ENCODE measurements at regions not wholly inside any gene's neighbourhood (a gene's known extent, or its start where the extent isn't known, plus 50 kb on each side); places are given as distances from the start of the nearest gene placed in this dataset.
"Not testable (repeated sequence)": the region's sequence is repeated elsewhere in the genome, so short reads cannot be mapped to it uniquely, and the experiment has no call there.

GRCh38 chr11:130677486-130678153 is 229.2 kb downstream of the ADAMTS15 start:
- no peak for DNase-seq

DNA sequence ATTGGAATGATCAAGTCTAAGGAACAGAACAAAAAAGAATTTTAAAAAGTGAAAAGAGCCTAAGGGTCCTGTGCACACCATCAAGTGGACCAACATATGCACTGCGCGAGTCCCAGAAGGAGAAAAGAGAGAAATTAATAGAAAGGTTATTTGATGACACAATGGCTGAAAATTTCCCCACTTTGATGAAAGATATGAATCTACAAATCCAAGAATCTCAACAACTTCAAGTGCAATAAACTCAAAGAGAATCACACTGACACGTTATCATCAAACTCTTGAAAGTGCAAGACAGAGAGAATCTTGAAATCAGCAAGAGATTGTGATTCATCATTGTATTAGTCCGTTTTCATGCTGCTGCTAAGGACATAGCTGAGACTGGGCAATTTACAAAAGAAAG is 230.8 kb downstream of the ADAMTS15 start:
- DNase-seq: no peak

- not testable (repeated sequence) for DNase-seq
Observed at GRCh38 chr11:130682471-130682870, 233.8 kb downstream of the SNX19 start.

DNA sequence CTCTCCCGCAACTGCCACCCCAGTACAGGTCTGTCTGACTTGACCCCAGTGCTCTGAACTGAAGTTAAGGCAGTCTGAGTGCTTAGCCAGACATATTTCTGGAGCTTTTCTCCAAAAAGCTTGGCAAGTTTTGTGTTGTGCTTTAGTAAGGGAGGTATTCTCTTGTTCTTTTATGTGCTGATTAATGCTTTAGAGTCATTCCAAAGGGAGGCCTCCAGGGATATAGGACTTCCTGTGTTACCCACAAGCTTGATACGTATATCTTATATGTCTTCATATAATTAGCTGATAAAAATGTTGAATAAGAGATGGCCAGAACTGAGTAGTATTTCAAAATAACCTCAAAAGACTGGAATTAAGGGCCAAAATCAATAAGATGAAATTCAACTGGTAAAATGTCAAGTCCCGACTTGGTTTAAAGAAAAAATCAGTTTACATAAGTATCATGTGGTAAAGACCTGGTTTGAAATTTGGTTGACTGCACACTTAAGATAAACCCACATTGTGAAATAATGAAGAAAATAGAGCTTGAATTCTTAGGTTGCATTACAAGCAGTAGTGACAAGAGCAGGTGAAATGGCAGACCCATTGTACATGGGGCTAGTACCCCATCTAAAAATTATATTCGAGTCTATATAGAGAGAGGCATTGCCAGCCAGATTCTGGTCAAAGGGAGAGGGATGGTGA is 226.9 kb downstream of the SNX19 start:
- DNase-seq: no peak

DNA sequence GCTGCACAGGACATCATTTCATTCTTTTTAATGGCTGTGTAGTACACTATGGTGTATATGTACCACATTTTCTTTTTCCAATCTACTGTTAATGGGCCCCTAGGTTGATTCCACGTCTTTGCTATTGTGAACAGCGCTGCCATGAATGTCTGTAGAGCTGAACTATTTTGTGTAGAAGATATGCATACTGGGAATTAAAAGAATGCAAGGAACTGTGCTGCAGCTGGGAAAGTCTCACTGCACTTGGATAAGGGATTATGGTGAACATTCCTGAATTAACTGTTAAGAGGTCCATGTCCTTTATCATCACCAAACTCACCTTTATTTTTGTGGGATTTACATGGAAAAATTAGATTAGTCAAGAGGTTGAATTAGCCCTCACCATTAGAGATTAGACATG is 224.7 kb downstream of the SNX19 start:
- no peak for DNase-seq

- no peak for DNase-seq
Observed at GRCh38 chr11:130692220-130692619, 224.1 kb downstream of the SNX19 start.

GRCh38 chr11:130693543-130693942 is 222.7 kb downstream of the SNX19 start:
- no peak for DNase-seq

DNA sequence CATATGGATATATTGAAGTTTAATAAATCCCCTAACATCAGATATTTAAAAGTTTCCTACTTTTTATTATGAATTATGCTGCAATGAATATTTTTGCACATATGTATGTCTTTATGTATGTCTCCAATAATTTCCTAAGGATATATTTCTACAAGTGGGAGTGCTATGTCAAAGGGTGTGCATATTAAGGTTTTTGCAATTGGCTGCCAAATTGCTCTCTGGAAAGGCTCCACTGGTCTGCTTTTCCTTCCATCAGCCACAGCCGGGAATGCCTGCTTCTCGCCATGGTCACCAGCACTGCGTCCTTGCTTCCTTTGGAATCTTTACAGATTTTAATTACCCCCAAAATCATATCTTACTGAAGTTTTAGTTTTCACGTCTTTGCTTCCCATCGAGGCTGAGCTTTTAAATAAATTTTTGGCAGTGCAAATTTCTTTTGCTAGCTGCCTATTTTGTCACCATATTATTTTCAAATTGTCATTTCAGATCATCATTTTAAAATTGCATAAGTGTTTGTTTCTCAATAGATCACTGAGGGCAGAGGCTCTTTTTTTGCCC is 221.7 kb downstream of the SNX19 start:
- DNase-seq: no peak

DNA sequence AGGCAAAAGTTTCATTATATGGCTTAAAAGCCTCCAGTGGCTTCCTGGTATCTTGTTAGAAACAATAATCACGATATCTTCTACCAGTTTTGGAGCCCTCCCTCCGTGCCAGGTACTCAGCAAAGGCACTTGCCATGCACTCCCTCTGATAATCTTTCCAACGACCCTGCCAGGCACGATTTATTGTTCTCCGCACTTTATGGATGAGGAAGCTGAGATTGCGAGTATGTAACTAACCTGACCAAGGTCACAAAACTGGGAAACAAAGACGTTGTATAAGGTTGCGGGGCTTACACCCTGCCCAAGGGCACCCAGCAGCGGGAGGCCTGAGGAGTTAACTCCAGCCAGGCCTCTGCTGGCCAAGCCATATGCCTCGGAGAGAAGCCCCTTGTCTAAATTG is 218.1 kb downstream of the SNX19 start:
- DNase-seq: no peak

DNA sequence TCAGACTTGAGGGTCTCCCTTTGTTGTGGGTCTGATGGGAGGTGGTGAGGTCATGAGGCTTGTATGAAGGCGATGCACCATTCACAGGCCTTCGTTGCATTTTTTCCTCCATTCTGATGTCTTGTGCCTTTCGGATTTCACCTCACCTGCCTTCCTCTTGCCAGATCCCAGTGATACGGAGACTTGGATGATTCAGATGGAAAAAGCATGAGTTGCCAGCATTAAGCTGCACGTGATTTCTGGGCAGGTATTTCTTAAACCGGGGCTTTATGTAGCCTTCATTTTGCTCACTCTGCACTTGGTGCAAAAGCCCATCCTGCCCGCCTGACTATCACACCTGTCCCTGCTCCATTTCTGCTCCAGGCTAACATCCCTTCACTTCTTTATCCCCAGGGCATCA is 216.7 kb downstream of the SNX19 start:
- DNase-seq: no peak

- no peak for DNase-seq
Observed at GRCh38 chr11:130700092-130700491, 216.2 kb downstream of the SNX19 start.

DNA sequence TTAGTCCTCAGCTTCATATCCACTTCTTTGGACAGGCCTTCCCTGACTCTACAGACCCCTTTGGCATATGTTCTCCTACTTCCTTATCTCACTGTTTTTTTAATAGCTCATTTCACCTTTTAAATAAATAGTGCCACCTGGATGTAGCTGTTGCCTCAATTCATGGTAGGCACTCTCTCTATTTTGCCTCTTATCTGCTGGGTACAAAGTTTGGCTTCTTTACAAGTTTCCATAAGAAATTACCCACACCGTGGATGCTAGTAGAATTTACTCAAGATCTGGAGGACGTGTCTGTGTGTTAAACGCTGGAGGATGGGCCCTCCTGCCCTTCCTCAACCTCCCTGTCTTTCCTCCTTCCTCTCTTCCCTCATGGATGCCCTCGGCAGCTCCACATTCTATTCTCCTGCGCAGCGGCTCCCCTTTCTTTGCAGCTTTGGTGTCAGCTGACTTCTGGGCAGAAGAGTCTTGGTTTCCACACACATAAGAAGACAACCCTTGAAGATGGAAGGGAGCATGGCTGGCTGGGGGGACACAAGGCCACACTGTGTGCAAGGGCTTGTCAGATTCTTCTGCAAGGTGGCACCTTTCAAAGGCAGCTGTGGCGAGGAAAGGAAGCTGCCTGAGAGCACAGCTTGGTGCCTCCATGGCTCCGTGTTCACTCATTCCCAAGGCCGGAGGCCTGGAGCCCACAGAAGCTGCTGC is 212.6 kb downstream of the SNX19 start:
- no peak for DNase-seq

GRCh38 chr11:130705670-130706421 is 210.4 kb downstream of the SNX19 start:
- no peak for DNase-seq

- DNase-seq: no peak
Observed at GRCh38 chr11:130706572-130706971, 209.7 kb downstream of the SNX19 start.

GRCh38 chr11:130707217-130707616 is 209.1 kb downstream of the SNX19 start:
- DNase-seq: no peak

- DNase-seq: no peak
Observed at GRCh38 chr11:130709531-130709930, 206.7 kb downstream of the SNX19 start.

GRCh38 chr11:130710021-130710420 is 206.3 kb downstream of the SNX19 start:
- no peak for DNase-seq

GRCh38 chr11:130710497-130711012 is 205.7 kb downstream of the SNX19 start:
- DNase-seq: no peak

- DNase-seq: no peak
Observed at GRCh38 chr11:130711193-130711592, 205.1 kb downstream of the SNX19 start.

DNA sequence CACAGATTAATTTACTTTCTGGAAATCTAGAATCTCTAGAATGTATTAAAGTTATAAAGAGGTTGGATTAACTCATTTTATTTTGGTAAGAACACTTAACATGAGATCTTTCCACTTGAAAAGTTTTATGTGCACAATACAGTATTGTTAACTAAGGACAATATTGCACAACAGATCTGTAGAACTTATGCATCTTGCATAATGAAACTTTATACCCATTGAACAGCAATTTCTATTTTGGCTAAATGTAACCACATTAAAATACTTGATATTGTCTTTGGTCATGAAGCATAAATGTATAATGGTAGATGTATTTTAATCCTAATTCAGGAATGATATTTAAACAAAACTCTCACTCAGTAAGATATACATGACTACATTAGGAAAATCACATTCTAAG is 203.8 kb downstream of the SNX19 start:
- DNase-seq: no peak

DNA sequence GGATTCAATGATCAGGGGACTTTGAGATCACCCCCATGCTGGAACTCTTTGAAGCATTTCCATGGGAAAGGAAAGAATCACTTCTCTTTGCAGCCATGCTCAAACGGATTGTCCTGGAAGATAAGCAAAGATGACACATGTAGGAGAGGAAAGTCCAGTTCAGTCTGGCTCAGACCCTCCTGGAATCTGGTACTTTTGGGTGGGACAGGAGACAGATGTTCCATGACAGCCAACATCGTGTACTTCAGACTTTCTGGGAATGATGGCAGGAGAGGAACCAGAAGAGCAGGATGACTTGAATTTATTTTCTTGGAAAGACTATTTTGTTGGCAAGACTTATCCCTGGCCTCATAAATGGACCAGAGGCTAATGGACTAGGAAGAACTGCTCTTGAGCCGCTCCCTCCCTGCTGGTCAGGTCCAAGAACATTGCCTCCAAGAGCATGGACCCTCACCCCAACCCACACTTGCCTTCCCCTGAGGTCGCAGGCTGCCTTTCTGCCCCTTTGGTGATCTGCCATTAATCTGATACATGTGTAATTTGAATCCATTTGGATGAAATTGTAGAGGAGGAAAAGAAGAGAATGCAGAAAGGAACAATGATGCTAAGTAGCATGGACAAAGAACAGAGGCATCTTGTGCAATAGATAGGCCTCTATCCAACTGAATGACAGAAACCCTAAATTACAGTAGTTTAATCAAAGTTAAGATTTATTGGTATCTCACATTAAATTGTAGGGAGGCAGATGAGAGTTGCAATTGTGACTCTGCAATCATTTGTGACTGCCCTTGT is 201.0 kb downstream of the SNX19 start:
- no peak for DNase-seq

DNA sequence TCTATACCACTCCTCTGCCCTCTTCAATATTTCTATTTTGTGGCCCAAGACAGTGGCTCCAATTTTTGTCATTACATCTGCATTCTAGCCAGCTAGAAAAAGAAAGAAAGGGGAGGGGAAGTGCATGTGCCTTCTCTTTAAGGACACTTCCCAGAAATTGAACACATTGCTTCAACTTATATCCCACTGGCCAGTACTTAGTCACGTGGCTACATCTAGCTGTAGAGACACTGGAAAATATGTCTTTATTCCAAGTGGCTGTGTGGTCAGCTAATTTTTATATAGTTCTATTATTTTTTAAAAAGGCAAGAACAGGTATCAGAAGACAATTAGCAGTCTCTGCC is 200.4 kb downstream of the SNX19 start:
- DNase-seq: no peak

Data from occipital lobe (tissue), 1 donor.